ENCODE measurements at regions not wholly inside any gene's neighbourhood (a gene's known extent, or its start where the extent isn't known, plus 50 kb on each side); places are given as distances from the start of the nearest gene placed in this dataset.

DNA sequence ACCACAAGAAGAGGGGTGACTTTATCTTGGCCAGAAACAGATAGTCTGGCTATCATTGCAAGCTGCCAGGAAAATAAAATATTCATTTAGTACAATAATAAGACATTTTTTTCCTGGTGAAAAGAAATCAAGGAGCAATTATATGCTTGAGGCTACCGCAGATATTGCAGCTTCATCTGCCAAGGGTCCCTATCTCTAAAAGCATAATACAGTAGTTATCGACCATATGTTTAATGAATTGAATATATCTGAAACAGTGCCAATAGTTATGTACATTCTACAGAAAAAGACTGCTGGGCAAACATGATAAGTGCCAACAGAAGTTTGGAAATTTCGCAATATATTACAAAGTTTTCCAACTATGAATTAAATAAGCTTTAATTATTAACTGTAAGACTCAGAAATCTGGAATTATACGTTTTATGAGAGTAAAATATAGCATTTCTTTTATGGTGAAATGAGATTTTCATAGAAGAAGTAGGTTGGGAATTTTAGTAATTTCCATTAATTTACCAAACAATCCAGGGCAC is 561.1 kb upstream of the ZP4 start:
- Histone ChIP-seq H3K36me3 (ENCODE audit: insufficient read depth, low read length) (no peaks in the 10 kb centered on the region), H2AFZ (ENCODE audit: low read depth, low read length) (no peak overlapping the region), H4K20me1 (ENCODE audit: insufficient read depth, low read length) (no peaks in the 10 kb centered on the region), H3K79me2 (ENCODE audit: insufficient read depth, low read length) (no peaks in the 10 kb centered on the region), H3K9ac (ENCODE audit: low read depth, low read length) (no peak overlapping the region), H3K9me3 (ENCODE audit: insufficient read depth, low read length, severe bottlenecking) (no peaks in the 10 kb centered on the region), H3K27me3 (ENCODE audit: insufficient read depth, low read length, poor library complexity) (no peaks in the 10 kb centered on the region), H3K4me1 (ENCODE audit: insufficient read depth, low read length) (no peaks in the 10 kb centered on the region), H3K4me2 (ENCODE audit: insufficient read depth, low read length) (no peak overlapping the region), H3K27ac (ENCODE audit: low read length) (no peak overlapping the region), H3K4me3 (ENCODE audit: low read depth in 1 of 2, low read length in 2 of 2) (no peak overlapping the region)
- ATAC-seq (ENCODE audit: insufficient read depth, low read depth) (no peak), DNase-seq (no peak)
- no peak for TF ChIP-seq CTCF (IDR thresholded peaks at IDR 0.05; ENCODE audit: borderline replicate concordance, extremely low read depth, low read length, poor library complexity, severe bottlenecking)
- no peak for TF ChIP-seq EZH2 (IDR thresholded peaks at IDR 0.05; ENCODE audit: borderline replicate concordance, low read depth, low read length, severe bottlenecking)

DNA sequence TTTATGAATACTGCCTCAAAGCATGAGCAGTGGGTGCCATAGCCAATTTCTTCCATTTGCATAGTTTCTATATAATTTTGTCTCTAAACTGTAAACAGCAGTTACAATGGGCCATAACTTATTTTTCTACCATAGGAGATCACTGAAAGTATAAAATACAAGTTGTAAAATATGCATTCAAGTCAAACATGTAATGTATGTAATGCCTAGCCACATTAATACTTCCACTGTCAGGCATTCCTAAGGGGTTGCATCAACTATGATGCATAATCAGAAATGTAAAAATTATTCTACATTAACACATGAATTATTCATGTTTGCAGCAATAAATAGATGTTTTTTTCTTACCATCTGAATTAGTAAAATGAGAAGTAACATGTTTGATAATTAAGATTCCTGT is 560.3 kb upstream of the ZP4 start:
- Histone ChIP-seq H3K36me3 (ENCODE audit: insufficient read depth, low read length) (no peaks in the 10 kb centered on the region), H3K9ac (ENCODE audit: low read depth, low read length) (no peak overlapping the region), H4K20me1 (ENCODE audit: insufficient read depth, low read length) (no peaks in the 10 kb centered on the region), H3K4me2 (ENCODE audit: insufficient read depth, low read length) (no peak overlapping the region), H3K79me2 (ENCODE audit: insufficient read depth, low read length) (no peaks in the 10 kb centered on the region), H3K27ac (ENCODE audit: low read length) (no peak overlapping the region), H3K4me3 (ENCODE audit: low read depth in 1 of 2, low read length in 2 of 2) (no peak overlapping the region), H3K4me1 (ENCODE audit: insufficient read depth, low read length) (no peaks in the 10 kb centered on the region), H3K27me3 (ENCODE audit: insufficient read depth, low read length, poor library complexity) (no peaks in the 10 kb centered on the region), H2AFZ (ENCODE audit: low read depth, low read length) (no peak overlapping the region), H3K9me3 (ENCODE audit: insufficient read depth, low read length, severe bottlenecking) (no peaks in the 10 kb centered on the region)
- ATAC-seq (ENCODE audit: insufficient read depth, low read depth) (no peak), DNase-seq (no peak)
- TF ChIP-seq EZH2 (IDR thresholded peaks at IDR 0.05; ENCODE audit: borderline replicate concordance, low read depth, low read length, severe bottlenecking) = no peak
- TF ChIP-seq CTCF (IDR thresholded peaks at IDR 0.05; ENCODE audit: borderline replicate concordance, extremely low read depth, low read length, poor library complexity, severe bottlenecking) = no peak

- H3K27me3 ChIP-seq (ENCODE audit: insufficient read depth, low read length, poor library complexity) = no peaks in the 10 kb centered on the region
- no peak for TF ChIP-seq CTCF (IDR thresholded peaks at IDR 0.05; ENCODE audit: borderline replicate concordance, extremely low read depth, low read length, poor library complexity, severe bottlenecking)
- no peak for TF ChIP-seq EZH2 (IDR thresholded peaks at IDR 0.05; ENCODE audit: borderline replicate concordance, low read depth, low read length, severe bottlenecking)
- DNase-seq = no peak
Measured at GRCh38 chr1:238443687-238444086, 553.0 kb upstream of the ZP4 start.

GRCh38 chr1:238439511-238439910 is 548.8 kb upstream of the ZP4 start:
- Histone ChIP-seq H3K9ac (ENCODE audit: low read depth, low read length) (no peak overlapping the region), H3K4me2 (ENCODE audit: insufficient read depth, low read length) (no peak overlapping the region), H3K36me3 (ENCODE audit: insufficient read depth, low read length) (no peaks in the 10 kb centered on the region), H3K9me3 (ENCODE audit: insufficient read depth, low read length, severe bottlenecking) (no peaks in the 10 kb centered on the region), H3K27ac (ENCODE audit: low read length) (no peak overlapping the region), H3K4me3 (ENCODE audit: low read depth in 1 of 2, low read length in 2 of 2) (no peak overlapping the region), H2AFZ (ENCODE audit: low read depth, low read length) (no peak overlapping the region), H3K27me3 (ENCODE audit: insufficient read depth, low read length, poor library complexity) (no peaks in the 10 kb centered on the region), H3K4me1 (ENCODE audit: insufficient read depth, low read length) (no peaks in the 10 kb centered on the region), H3K79me2 (ENCODE audit: insufficient read depth, low read length) (no peaks in the 10 kb centered on the region), H4K20me1 (ENCODE audit: insufficient read depth, low read length) (no peaks in the 10 kb centered on the region)
- TF ChIP-seq EZH2 (IDR thresholded peaks at IDR 0.05; ENCODE audit: borderline replicate concordance, low read depth, low read length, severe bottlenecking) (no peak), CTCF (IDR thresholded peaks at IDR 0.05; ENCODE audit: borderline replicate concordance, extremely low read depth, low read length, poor library complexity, severe bottlenecking) (no peak)
- DNase-seq (no peak), ATAC-seq (ENCODE audit: insufficient read depth, low read depth) (no peak)

More at GRCh38 chr1:238443687-238444086, 553.0 kb upstream of the ZP4 start:
- Histone ChIP-seq H4K20me1 (ENCODE audit: insufficient read depth, low read length) (no peaks in the 10 kb centered on the region), H3K79me2 (ENCODE audit: insufficient read depth, low read length) (no peaks in the 10 kb centered on the region), H2AFZ (ENCODE audit: low read depth, low read length) (no peak overlapping the region), H3K4me3 (ENCODE audit: low read depth in 1 of 2, low read length in 2 of 2) (no peak overlapping the region), H3K9ac (ENCODE audit: low read depth, low read length) (no peak overlapping the region), H3K9me3 (ENCODE audit: insufficient read depth, low read length, severe bottlenecking) (no peaks in the 10 kb centered on the region), H3K4me2 (ENCODE audit: insufficient read depth, low read length) (no peak overlapping the region), H3K36me3 (ENCODE audit: insufficient read depth, low read length) (no peaks in the 10 kb centered on the region), H3K27ac (ENCODE audit: low read length) (no peak overlapping the region), H3K4me1 (ENCODE audit: insufficient read depth, low read length) (no peaks in the 10 kb centered on the region)
- ATAC-seq (ENCODE audit: insufficient read depth, low read depth) = no peak

Data from DND-41 (cell line).